GM10266 (cell line): ENCODE measurements at regions not wholly inside any gene's neighbourhood (a gene's known extent, or its start where the extent isn't known, plus 50 kb on each side); places are given as distances from the start of the nearest gene placed in this dataset.

Source experiments
- DNase-seq: peaks from one replicate; pipeline ENCODE4 v3.0.0; 2012; ENCODE audit errors: extremely low spot score
- CTCF ChIP-seq: IDR thresholded peaks from 2 replicates; pipeline ENCODE4 v1.5.1; 2012; ENCODE audit warnings: mild to moderate bottlenecking, low read depth; ENCODE audit not compliant: control insufficient read depth, insufficient read depth; ENCODE audit errors: missing control alignments

GRCh38 chr1:193766329-193766728 is 579.9 kb upstream of the B3GALT2 start:
- TF ChIP-seq CTCF = no peak

GRCh38 chr1:193763266-193763665 is 576.9 kb upstream of the B3GALT2 start:
- TF ChIP-seq CTCF = no peak
- DNase-seq = no peak

More at GRCh38 chr1:193766329-193766728, 579.9 kb upstream of the B3GALT2 start:
- DNase-seq = no peak

- DNase-seq = no peak
- no peak for TF ChIP-seq CTCF
Observed at GRCh38 chr1:193762236-193762635, 575.8 kb upstream of the B3GALT2 start.

- TF ChIP-seq CTCF = no peak
- DNase-seq = no peak
Observed at GRCh38 chr1:193755441-193755840, 569.0 kb upstream of the B3GALT2 start.

GRCh38 chr1:193754732-193755427 is 568.5 kb upstream of the B3GALT2 start:
- peak; percentile 5 for TF ChIP-seq CTCF
- DNase-seq = no peak

GRCh38 chr1:193754151-193754550 is 567.7 kb upstream of the B3GALT2 start:
- no peak for DNase-seq
- TF ChIP-seq CTCF = no peak

GRCh38 chr1:193753038-193753756 is 566.8 kb upstream of the B3GALT2 start:
- TF ChIP-seq CTCF = no peak
- no peak for DNase-seq
